ENCODE measurements at regions not wholly inside any gene's neighbourhood (a gene's known extent, or its start where the extent isn't known, plus 50 kb on each side); places are given as distances from the start of the nearest gene placed in this dataset.

DNA sequence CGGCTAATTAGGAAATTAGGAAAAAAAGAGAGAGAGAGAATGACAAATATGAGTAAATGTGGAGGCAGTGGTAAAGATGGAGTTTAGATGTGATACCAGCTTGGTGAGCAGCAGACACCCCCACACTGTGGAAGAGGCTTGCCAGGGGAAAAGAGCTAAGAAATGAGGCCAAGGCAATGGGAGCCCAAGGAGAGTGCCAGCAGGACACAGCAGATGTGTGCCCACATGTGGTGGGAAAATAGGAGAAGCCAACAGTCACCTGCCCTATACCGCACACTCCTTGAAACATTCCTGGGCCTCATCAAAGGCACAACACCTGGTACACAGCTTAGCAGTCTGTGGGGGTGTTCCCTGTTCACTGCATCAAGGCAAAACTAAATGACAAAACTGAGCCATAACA is 104.9 kb downstream of the FAM76B start:
- H3K27me3 ChIP-seq, result no peaks in the 10 kb centered on the region
- no peaks in the 10 kb centered on the region for H3K9me3 ChIP-seq
- no peak overlapping the region for H3K27ac ChIP-seq
- TF ChIP-seq POLR2A (IDR thresholded peaks at IDR 0.05), result no peak
- TF ChIP-seq POLR2AphosphoS5 (IDR thresholded peaks at IDR 0.05; ENCODE audit: insufficient read depth in 1 of 2, low read depth in 1 of 2), result no peak
- no peak for TF ChIP-seq CTCF (IDR thresholded peaks at IDR 0.05)
- intact Hi-C loops (cut with DNase I), result no loop called here
- H3K4me3 ChIP-seq, result no peak overlapping the region
- no peak for DNase-seq (ENCODE audit: extremely low spot score in 2 of 2)
- no peaks in the 10 kb centered on the region for H3K36me3 ChIP-seq
- H3K4me1 ChIP-seq, result peaks cover 18% of the 10 kb centered on the region

- Histone ChIP-seq H3K4me1 (peaks cover 18% of the 10 kb centered on the region), H3K27ac (no peak overlapping the region), H3K9me3 (no peaks in the 10 kb centered on the region), H3K4me3 (no peak overlapping the region), H3K36me3 (no peaks in the 10 kb centered on the region), H3K27me3 (no peaks in the 10 kb centered on the region)
- no peak for DNase-seq (ENCODE audit: extremely low spot score in 2 of 2)
- intact Hi-C loops (cut with DNase I), result no loop called here
- no peak for TF ChIP-seq POLR2AphosphoS5 (IDR thresholded peaks at IDR 0.05; ENCODE audit: insufficient read depth in 1 of 2, low read depth in 1 of 2)
- TF ChIP-seq CTCF (IDR thresholded peaks at IDR 0.05), result no peak
- TF ChIP-seq POLR2A (IDR thresholded peaks at IDR 0.05), result no peak
These were observed 105.4 kb downstream of the FAM76B start for GRCh38 chr11:95684170-95684569.

DNA sequence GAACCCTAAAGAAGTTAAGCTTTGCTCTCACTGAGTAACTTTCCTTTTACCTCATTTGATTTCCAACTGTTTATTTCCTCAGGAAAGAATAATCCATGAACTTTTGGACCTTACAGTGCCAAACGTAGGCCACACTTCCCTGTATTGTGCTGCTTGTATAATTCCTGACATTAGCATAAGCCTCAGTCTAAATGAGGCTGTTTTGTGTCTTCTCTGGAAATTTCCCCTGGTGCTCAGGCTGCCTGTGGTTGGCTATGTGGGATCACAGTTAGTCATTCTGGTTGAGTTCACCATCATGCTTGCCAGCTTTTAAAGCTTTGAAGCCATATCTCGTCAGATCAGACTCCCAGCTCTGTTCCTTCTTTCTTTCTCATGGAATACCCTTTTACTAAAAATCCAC is 107.0 kb downstream of the FAM76B start:
- TF ChIP-seq CTCF (IDR thresholded peaks at IDR 0.05) (no peak), POLR2A (IDR thresholded peaks at IDR 0.05) (no peak), POLR2AphosphoS5 (IDR thresholded peaks at IDR 0.05; ENCODE audit: insufficient read depth in 1 of 2, low read depth in 1 of 2) (peak in 1 of 2 donors; percentile 86)
- no peak for DNase-seq (ENCODE audit: extremely low spot score in 2 of 2)
- no peaks in the 10 kb centered on the region for H3K9me3 ChIP-seq
- H3K4me1 ChIP-seq, result peaks cover 18% of the 10 kb centered on the region
- H3K27ac ChIP-seq, result no peak overlapping the region
- no peaks in the 10 kb centered on the region for H3K36me3 ChIP-seq
- H3K4me3 ChIP-seq, result no peak overlapping the region
- intact Hi-C loops (cut with DNase I), result no loop called here
- no peaks in the 10 kb centered on the region for H3K27me3 ChIP-seq

GRCh38 chr11:95680169-95680929 is 109.2 kb downstream of the FAM76B start:
- no peak for DNase-seq (ENCODE audit: extremely low spot score in 2 of 2)
- TF ChIP-seq POLR2AphosphoS5 (IDR thresholded peaks at IDR 0.05; ENCODE audit: insufficient read depth in 1 of 2, low read depth in 1 of 2) (peak in 1 of 2 donors; percentile 90), CTCF (IDR thresholded peaks at IDR 0.05) (no peak), POLR2A (IDR thresholded peaks at IDR 0.05) (no peak)
- intact Hi-C loops (cut with DNase I), result no loop called here
- Histone ChIP-seq H3K27me3 (no peaks in the 10 kb centered on the region), H3K27ac (peak overlapping the region; percentile 31), H3K9me3 (no peaks in the 10 kb centered on the region), H3K36me3 (no peaks in the 10 kb centered on the region), H3K4me1 (peaks cover 18% of the 10 kb centered on the region), H3K4me3 (no peak overlapping the region)

DNA sequence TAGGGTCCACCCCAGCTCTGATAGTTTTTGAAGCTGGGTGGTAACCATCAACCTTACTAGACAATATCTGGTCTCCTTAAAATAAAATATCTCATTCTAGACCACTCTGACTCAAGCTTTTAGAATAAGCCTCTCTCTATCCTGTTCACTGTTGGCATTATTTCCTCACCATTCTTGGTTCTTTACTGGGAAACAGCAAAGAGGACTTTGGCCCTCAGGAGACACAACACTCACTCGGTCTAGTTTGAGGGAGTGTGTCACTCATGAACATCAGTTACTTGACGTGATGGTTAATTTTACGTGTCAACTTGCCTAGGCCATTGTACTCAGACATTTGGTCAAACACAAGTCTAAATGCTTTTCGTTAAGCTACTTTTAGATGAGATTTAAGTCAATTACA is 110.6 kb downstream of the FAM76B start:
- Histone ChIP-seq H3K27ac (no peak overlapping the region), H3K27me3 (no peaks in the 10 kb centered on the region), H3K9me3 (no peaks in the 10 kb centered on the region), H3K36me3 (no peaks in the 10 kb centered on the region), H3K4me1 (peaks cover 18% of the 10 kb centered on the region), H3K4me3 (no peak overlapping the region)
- intact Hi-C loops (cut with DNase I), result no loop called here
- no peak for TF ChIP-seq CTCF (IDR thresholded peaks at IDR 0.05)
- TF ChIP-seq POLR2A (IDR thresholded peaks at IDR 0.05), result no peak
- TF ChIP-seq POLR2AphosphoS5 (IDR thresholded peaks at IDR 0.05; ENCODE audit: insufficient read depth in 1 of 2, low read depth in 1 of 2), result no peak
- no peak for DNase-seq (ENCODE audit: extremely low spot score in 2 of 2)
